ENCODE measurements at regions not wholly inside any gene's neighbourhood (a gene's known extent, or its start where the extent isn't known, plus 50 kb on each side); places are given as distances from the start of the nearest gene placed in this dataset.
"Not testable (repeated sequence)": the region's sequence is repeated elsewhere in the genome, so short reads cannot be mapped to it uniquely, and the experiment has no call there.

GRCh38 chr6:97382071-97382470, 99.1 kb upstream of the MMS22L start:
- H3K79me2 ChIP-seq (ENCODE audit: control insufficient read depth in 1 of 2, insufficient read depth in 2 of 2, low read length in 2 of 2); H3K79me1 ChIP-seq (ENCODE audit: low read depth, low read length); H3K36me3 ChIP-seq (ENCODE audit: control insufficient read depth in 2 of 4, insufficient read depth in 4 of 4, low read length in 3 of 4); H4K8ac ChIP-seq (ENCODE audit: extremely low read depth, insufficient read depth, low read length); H3K23ac ChIP-seq (ENCODE audit: insufficient read length); H3K56ac ChIP-seq (replicated peaks; ENCODE audit: insufficient read length, low read depth, low read length); H3K27me3 ChIP-seq (replicated peaks in 1 of 4; ENCODE audit: control insufficient read depth in 3 of 4, extremely low read depth in 1 of 4, insufficient read depth in 3 of 4, low read length in 3 of 4); DNase-seq (ENCODE audit: low read depth in 1 of 2, low spot score in 2 of 2); H3K23me2 ChIP-seq (ENCODE audit: low read depth, low read length); H2AFZ ChIP-seq (ENCODE audit: low read length); H2BK15ac ChIP-seq (ENCODE audit: low read length); H4K20me1 ChIP-seq (replicated peaks in 1 of 2; ENCODE audit: control insufficient read depth in 1 of 2, insufficient read depth in 2 of 2, low read length in 2 of 2); H2AK5ac ChIP-seq (ENCODE audit: low read depth, low read length); H4K5ac ChIP-seq (ENCODE audit: insufficient read length, low read depth, low read length); H3K14ac ChIP-seq (ENCODE audit: insufficient read length); FAIRE-seq; H3K4me2 ChIP-seq (ENCODE audit: insufficient read depth in 1 of 2, low read depth in 2 of 2, low read length in 2 of 2); H2BK5ac ChIP-seq (ENCODE audit: low read depth, low read length); H3K9ac ChIP-seq (replicated peaks in 1 of 4; ENCODE audit: extremely low read depth in 1 of 4, low read depth in 3 of 4, low read length in 3 of 4); H4K91ac ChIP-seq (replicated peaks; ENCODE audit: insufficient read length, low read length); H3K4me3 ChIP-seq (ENCODE audit: extremely low read depth in 1 of 4, insufficient read depth in 2 of 4, low read depth in 3 of 4, low read length in 4 of 4); H3K4me1 ChIP-seq (replicated peaks in 1 of 4; ENCODE audit: control insufficient read depth in 3 of 4, insufficient read depth in 4 of 4, low read length in 3 of 4); H3K9me3 ChIP-seq (ENCODE audit: insufficient read depth in 2 of 2, low read depth in 1 of 2, low read length in 1 of 2); H2BK12ac ChIP-seq (ENCODE audit: low read depth, low read length); H2BK120ac ChIP-seq (replicated peaks; ENCODE audit: low read depth, low read length); H3K18ac ChIP-seq (ENCODE audit: extremely low read depth, low read length); H2BK20ac ChIP-seq (ENCODE audit: low read length); H3K27ac ChIP-seq (ENCODE audit: low read depth, low read length); H3K4ac ChIP-seq (replicated peaks; ENCODE audit: insufficient read length, low read depth, low read length); POLR2A ChIA-PET (ENCODE audit: partially characterized antibody); CTCF ChIA-PET (ENCODE audit: partially characterized antibody): not testable (repeated sequence)
- WGBS, 2 experiments (ENCODE audit: extremely low coverage in 1 of 2, insufficient coverage in 1 of 2, insufficient read length in 1 of 2, insufficient replicate concordance in 2 of 2, low coverage in 1 of 2, low lambda C conversion rate in 2 of 2, missing lambda C conversion rate in 1 of 2), result 96% methylated on average over 5 of the region's 11 CpGs; no CpG with 5 or more reads in 1 of the 2 experiments
